ENCODE measurements at regions not wholly inside any gene's neighbourhood (a gene's known extent, or its start where the extent isn't known, plus 50 kb on each side); places are given as distances from the start of the nearest gene placed in this dataset.
"Not testable (repeated sequence)": the region's sequence is repeated elsewhere in the genome, so short reads cannot be mapped to it uniquely, and the experiment has no call there.

GRCh38 chr5:50595199-50595598, 71.2 kb upstream of the PARP8 start:
- POLR2A ChIA-PET (ENCODE audit: low non-redundant PET), result no interaction called here
- BruUV-seq (replicated peaks), result no TSS peak
- intact Hi-C loops (cut with micrococcal nuclease; ENCODE audit: unreplicated experiment), result no loop called here
- Histone ChIP-seq H3K9me3 (ENCODE audit: low read depth, low read length, poor library complexity, severe bottlenecking) (no peaks in the 10 kb centered on the region), H3K27me3 (replicated peaks; ENCODE audit: insufficient read depth, low read depth, low read length, poor library complexity) (no peaks in the 10 kb centered on the region), H3K27ac (ENCODE audit: low read depth, low read length, poor library complexity, severe bottlenecking) (no peak overlapping the region), H3K4me1 (ENCODE audit: insufficient read depth, low read length, poor library complexity, severe bottlenecking) (no peaks in the 10 kb centered on the region), H3K36me3 (ENCODE audit: insufficient read depth, low read length, poor library complexity, severe bottlenecking) (no peaks in the 10 kb centered on the region), H3K4me3 (ENCODE audit: low read depth, low read length, poor library complexity, severe bottlenecking) (no peak overlapping the region)
- TF ChIP-seq EZH2 (IDR thresholded peaks at IDR 0.05; ENCODE audit: borderline replicate concordance, low read depth, low read length, poor library complexity, severe bottlenecking), result no peak
- TF ChIP-seq CTCF (conservative IDR thresholded peaks at IDR 0.05; ENCODE audit: low read depth, low read length), result no peak
- DNase-seq (ENCODE audit: low spot score), result no peak
- CTCF ChIA-PET, result no interaction called here

- DNase-seq (ENCODE audit: low spot score); H3K27ac ChIP-seq (ENCODE audit: low read depth, low read length, poor library complexity, severe bottlenecking); H3K9me3 ChIP-seq (ENCODE audit: low read depth, low read length, poor library complexity, severe bottlenecking); BruUV-seq (replicated peaks); POLR2A ChIA-PET (ENCODE audit: low non-redundant PET); H3K36me3 ChIP-seq (ENCODE audit: insufficient read depth, low read length, poor library complexity, severe bottlenecking); CTCF ChIA-PET; H3K4me3 ChIP-seq (ENCODE audit: low read depth, low read length, poor library complexity, severe bottlenecking); intact Hi-C loops (cut with micrococcal nuclease; ENCODE audit: unreplicated experiment); H3K27me3 ChIP-seq (replicated peaks; ENCODE audit: insufficient read depth, low read depth, low read length, poor library complexity); H3K4me1 ChIP-seq (ENCODE audit: insufficient read depth, low read length, poor library complexity, severe bottlenecking): not testable (repeated sequence)
Observed at GRCh38 chr5:50601576-50601975, 64.9 kb upstream of the PARP8 start.

- H3K36me3 ChIP-seq (ENCODE audit: insufficient read depth, low read length, poor library complexity, severe bottlenecking), result no peaks in the 10 kb centered on the region
- CTCF ChIA-PET, result no interaction called here
- no peak overlapping the region for H3K27ac ChIP-seq (ENCODE audit: low read depth, low read length, poor library complexity, severe bottlenecking)
- TF ChIP-seq CTCF (conservative IDR thresholded peaks at IDR 0.05; ENCODE audit: low read depth, low read length) (no peak), EZH2 (IDR thresholded peaks at IDR 0.05; ENCODE audit: borderline replicate concordance, low read depth, low read length, poor library complexity, severe bottlenecking) (no peak)
- H3K9me3 ChIP-seq (ENCODE audit: low read depth, low read length, poor library complexity, severe bottlenecking), result no peaks in the 10 kb centered on the region
- no peaks in the 10 kb centered on the region for H3K27me3 ChIP-seq (replicated peaks; ENCODE audit: insufficient read depth, low read depth, low read length, poor library complexity)
- DNase-seq (ENCODE audit: low spot score), result no peak
- intact Hi-C loops (cut with micrococcal nuclease; ENCODE audit: unreplicated experiment), result no loop called here
- POLR2A ChIA-PET (ENCODE audit: low non-redundant PET), result no interaction called here
- no peaks in the 10 kb centered on the region for H3K4me1 ChIP-seq (ENCODE audit: insufficient read depth, low read length, poor library complexity, severe bottlenecking)
- BruUV-seq (replicated peaks), result no TSS peak
- H3K4me3 ChIP-seq (ENCODE audit: low read depth, low read length, poor library complexity, severe bottlenecking), result no peak overlapping the region
Observed at GRCh38 chr5:50606179-50606578, 60.3 kb upstream of the PARP8 start.

- H3K4me1 ChIP-seq (ENCODE audit: insufficient read depth, low read length, poor library complexity, severe bottlenecking); POLR2A ChIA-PET (ENCODE audit: low non-redundant PET); H3K4me3 ChIP-seq (ENCODE audit: low read depth, low read length, poor library complexity, severe bottlenecking); DNase-seq (ENCODE audit: low spot score); BruUV-seq (replicated peaks); H3K9me3 ChIP-seq (ENCODE audit: low read depth, low read length, poor library complexity, severe bottlenecking); intact Hi-C loops (cut with micrococcal nuclease; ENCODE audit: unreplicated experiment); CTCF ChIA-PET; H3K27ac ChIP-seq (ENCODE audit: low read depth, low read length, poor library complexity, severe bottlenecking); H3K36me3 ChIP-seq (ENCODE audit: insufficient read depth, low read length, poor library complexity, severe bottlenecking); H3K27me3 ChIP-seq (replicated peaks; ENCODE audit: insufficient read depth, low read depth, low read length, poor library complexity): not testable (repeated sequence)
Observed at GRCh38 chr5:50607456-50607855, 59.0 kb upstream of the PARP8 start.

GRCh38 chr5:50607953-50608705, 58.3 kb upstream of the PARP8 start:
- POLR2A ChIA-PET (ENCODE audit: low non-redundant PET); H3K36me3 ChIP-seq (ENCODE audit: insufficient read depth, low read length, poor library complexity, severe bottlenecking); H3K27ac ChIP-seq (ENCODE audit: low read depth, low read length, poor library complexity, severe bottlenecking); intact Hi-C loops (cut with micrococcal nuclease; ENCODE audit: unreplicated experiment); CTCF ChIA-PET; H3K27me3 ChIP-seq (replicated peaks; ENCODE audit: insufficient read depth, low read depth, low read length, poor library complexity); H3K4me3 ChIP-seq (ENCODE audit: low read depth, low read length, poor library complexity, severe bottlenecking); BruUV-seq (replicated peaks); DNase-seq (ENCODE audit: low spot score); H3K4me1 ChIP-seq (ENCODE audit: insufficient read depth, low read length, poor library complexity, severe bottlenecking); H3K9me3 ChIP-seq (ENCODE audit: low read depth, low read length, poor library complexity, severe bottlenecking): not testable (repeated sequence)

GRCh38 chr5:50613057-50613456, 53.4 kb upstream of the PARP8 start:
- H3K27me3 ChIP-seq (replicated peaks; ENCODE audit: insufficient read depth, low read depth, low read length, poor library complexity); H3K4me3 ChIP-seq (ENCODE audit: low read depth, low read length, poor library complexity, severe bottlenecking); H3K27ac ChIP-seq (ENCODE audit: low read depth, low read length, poor library complexity, severe bottlenecking); H3K9me3 ChIP-seq (ENCODE audit: low read depth, low read length, poor library complexity, severe bottlenecking); H3K4me1 ChIP-seq (ENCODE audit: insufficient read depth, low read length, poor library complexity, severe bottlenecking); intact Hi-C loops (cut with micrococcal nuclease; ENCODE audit: unreplicated experiment); BruUV-seq (replicated peaks); H3K36me3 ChIP-seq (ENCODE audit: insufficient read depth, low read length, poor library complexity, severe bottlenecking); POLR2A ChIA-PET (ENCODE audit: low non-redundant PET); DNase-seq (ENCODE audit: low spot score); CTCF ChIA-PET: not testable (repeated sequence)
